ENCODE measurements at regions not wholly inside any gene's neighbourhood (a gene's known extent, or its start where the extent isn't known, plus 50 kb on each side); places are given as distances from the start of the nearest gene placed in this dataset.

- no peak for DNase-seq
Observed at GRCh38 chr16:79369796-79370195, 230.7 kb downstream of the MAF start.

DNA sequence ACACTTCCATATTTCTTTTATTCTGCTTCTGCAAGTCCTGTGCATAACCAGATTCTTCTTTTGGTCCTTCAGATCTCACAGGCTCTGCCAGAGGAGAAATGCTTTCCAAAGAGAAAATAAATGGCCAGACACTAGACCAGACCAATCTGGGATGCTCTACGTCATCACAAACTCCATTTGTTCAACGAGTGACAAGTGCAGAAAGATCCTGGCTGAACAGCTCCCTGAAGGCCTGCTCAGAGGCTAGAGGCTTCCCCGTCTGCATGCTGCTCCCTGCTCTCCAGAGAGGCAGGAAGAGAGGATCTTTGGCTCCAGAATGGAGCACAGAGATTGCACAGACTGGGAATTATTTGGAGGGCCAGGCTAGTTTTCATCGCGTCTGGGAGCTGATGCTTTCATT is 232.7 kb downstream of the MAF start:
- DNase-seq = no peak

- no peak for DNase-seq
Observed at GRCh38 chr16:79366635-79367034, 233.9 kb downstream of the MAF start.

DNA sequence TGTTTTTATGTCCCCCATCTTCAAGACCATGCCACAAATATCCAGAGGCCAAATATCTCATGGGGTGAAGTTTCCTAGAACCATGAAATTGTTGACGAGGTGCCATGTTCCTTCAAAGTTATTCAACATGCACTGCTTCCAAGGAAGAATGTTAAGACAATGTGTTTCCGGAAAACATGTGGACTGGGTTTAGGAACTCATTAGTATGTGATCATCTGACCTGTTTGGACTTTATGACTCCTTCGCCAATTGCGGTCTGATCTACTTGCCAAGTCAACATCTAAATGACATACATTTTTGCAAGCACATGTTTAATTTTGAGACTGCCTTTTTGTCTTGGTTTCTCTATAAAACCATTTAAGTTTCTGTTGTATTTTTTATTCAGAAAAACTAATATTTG is 234.8 kb downstream of the MAF start:
- no peak for DNase-seq

GRCh38 chr16:79363484-79363883 is 237.1 kb downstream of the MAF start:
- no peak for DNase-seq

DNA sequence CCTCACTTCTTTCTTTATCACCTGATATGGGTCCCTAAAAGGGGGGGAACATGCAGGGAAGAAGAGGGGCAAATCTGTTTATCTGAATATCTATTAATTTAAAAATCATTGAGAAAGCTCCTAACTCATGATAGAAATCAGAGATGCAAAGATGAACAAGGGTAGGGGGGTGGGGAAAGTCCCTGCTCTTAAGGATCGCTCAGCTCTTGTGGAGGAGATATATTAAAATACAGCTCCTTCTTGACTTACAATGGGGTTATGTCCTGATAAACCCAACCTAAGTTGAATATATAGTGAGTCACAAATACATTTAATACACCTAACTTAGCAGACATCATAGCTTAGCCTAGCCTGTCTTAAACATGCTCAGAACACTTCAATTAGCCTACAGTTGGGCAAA is 237.5 kb downstream of the MAF start:
- no peak for DNase-seq

GRCh38 chr16:79362300-79362970 is 238.1 kb downstream of the MAF start:
- no peak for DNase-seq

DNA sequence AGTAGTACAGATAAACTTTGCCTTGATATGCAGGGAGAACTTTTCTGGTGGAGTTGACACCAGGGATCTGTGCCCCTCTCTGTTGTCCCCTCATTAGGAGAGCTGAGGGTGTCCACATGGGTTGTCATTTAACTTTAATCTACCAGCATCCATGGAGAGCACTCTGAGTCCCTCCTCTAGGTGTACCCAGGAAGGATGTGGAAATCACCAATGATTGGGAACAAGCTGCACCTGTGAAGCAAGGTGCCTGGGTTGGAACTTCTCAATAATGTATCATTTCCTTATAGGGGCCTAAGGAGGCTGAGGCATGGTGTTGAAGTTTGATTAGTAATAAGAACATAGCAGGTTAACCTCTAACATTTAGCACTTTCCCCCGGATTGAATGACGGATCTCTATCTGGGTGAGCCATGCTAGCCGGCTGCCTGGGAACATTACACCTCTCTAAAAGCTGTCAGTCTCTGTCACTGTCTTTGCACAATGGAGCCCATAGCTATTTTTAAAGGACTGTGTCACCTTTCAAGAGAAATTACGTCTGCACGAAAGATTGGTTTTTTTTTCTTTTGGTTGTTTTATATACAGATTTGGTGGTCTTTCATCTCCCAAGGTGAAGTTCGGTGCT is 239.3 kb downstream of the MAF start:
- no peak for DNase-seq

DNA sequence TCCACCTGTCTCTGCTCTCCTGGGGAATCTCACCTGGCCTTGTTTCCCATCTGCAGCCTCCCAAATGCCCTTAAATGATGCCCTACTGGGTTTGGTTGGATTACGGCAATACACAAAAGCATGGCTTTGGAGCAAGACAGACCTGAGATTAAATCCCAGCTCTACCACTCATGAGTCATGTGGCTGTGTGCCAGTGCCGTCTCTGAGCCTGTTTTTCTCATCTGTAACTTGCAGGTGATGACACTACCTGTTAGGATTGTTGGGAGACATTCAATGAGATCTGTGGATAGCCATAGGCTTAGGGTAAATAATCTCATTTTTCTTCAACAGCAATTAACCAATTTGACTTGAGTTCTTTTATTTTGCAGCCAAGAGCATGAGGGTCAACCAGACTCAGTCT is 240.3 kb downstream of the MAF start:
- no peak for DNase-seq

DNA sequence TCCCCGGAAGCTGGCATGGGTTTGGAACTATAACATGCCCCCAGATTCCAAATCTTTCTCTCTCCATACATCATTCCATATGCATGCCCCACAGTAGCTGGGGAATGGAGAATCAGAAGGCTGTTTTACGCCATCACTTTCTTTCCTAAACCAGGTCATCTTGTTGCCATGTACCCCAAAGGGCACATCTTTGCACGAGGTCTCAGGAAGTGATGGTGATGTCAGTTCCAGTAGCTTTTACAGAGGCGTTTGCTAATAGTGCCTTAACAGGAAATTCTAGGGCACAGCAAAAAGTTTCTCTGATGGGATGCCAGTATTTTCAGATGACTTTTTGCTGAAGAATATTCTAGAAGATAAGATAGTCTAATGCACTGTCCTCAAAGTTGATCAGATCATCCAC is 241.5 kb downstream of the MAF start:
- DNase-seq = no peak

DNA sequence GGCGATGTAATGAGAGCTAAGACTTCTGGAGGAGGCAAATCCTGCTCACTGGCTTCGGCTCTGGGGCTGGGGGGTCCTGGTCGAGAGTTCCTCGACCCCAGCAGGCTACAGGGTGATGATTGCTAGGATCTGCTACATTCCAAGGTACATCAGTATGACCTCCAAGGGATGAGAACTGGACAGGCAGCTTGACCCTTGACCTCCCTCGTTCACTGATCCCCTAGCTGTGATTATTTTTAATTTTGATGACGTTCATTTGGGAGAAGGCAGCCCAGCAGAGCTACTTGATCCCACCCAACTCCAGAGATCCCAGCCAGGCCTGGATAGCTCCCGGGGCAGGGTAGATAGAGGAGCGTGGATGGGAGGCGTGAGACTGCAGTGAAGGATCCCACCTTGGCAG is 242.3 kb downstream of the MAF start:
- DNase-seq = no peak

GRCh38 chr16:79355600-79356358 is 244.8 kb downstream of the MAF start:
- DNase-seq = no peak

DNA sequence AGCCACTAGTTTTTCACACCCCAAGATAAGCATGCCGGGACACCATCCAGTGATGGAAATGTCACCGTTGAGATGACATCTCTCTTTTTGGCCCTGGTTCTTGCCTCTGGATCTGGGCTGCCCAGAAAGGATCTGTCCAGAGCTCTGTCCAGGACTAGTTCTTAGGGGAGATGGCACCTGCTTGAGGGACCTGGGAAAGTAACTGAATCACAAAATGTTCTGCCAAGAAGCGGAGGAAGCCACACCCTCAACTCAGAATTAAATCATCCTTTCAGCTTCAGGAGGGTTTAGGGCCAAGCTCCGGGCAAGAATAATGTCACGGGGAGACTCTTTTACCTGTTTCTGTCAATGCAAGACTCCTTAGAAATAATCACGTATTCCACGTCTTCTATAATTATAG is 248.6 kb downstream of the MAF start:
- DNase-seq = no peak

GRCh38 chr16:79349803-79350202 is 250.7 kb downstream of the MAF start:
- DNase-seq = no peak

DNA sequence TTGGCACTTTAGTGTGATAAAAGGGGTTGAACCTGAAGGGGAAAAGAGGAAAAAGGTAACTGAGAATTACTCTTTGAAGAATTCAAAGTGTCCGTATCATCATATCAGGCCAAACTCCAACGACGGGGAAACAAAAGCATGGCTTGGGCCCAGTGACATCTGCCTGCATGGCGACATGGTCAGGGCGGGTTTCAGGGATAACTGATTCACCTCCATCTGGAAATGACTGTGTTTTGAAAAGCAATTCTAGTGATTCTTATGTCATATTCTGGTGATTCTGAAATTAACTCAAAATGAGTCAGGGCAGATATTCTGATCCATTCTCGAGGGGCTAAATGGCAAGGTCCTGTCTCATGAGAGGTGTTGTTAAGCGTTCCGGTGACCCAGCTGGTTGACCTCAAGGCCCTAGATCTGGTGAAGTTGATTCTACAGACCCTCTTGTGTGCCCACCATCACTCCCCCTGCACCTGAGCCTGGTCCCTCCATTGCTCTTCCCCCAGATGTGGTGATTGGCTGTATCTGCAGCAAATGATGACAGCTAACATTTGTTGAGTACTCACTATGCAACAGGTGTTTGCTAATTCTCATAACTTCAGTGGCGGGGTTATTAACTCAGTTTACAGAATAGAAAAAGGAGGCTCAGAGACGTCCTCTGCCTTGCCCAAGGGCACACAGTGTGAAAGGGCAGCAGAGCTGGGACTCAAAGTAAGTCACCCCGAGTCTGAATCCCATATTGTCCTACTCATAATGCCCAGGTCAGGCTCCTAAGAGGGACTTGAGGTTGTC is 251.8 kb downstream of the MAF start:
- no peak for DNase-seq

DNA sequence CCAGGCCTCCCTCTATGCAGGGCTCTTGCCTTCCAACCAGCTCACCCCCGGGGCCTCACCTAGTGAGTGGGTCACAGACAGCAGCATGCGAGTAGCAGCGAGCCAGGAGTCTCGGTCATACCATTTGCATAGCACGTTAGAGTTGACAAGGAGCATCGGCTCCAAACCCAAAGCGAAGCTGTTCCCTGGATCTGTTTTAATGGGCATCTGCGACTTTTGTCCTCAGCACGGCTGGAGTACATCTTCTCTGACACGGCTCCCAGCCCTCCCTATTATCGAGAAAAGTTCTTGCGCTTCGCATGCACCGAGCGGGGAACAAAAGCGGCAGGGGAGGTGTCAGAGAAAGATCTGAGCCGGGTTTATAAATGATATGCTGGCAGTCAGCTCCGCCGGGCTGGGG is 253.3 kb downstream of the MAF start:
- DNase-seq = no peak

DNA sequence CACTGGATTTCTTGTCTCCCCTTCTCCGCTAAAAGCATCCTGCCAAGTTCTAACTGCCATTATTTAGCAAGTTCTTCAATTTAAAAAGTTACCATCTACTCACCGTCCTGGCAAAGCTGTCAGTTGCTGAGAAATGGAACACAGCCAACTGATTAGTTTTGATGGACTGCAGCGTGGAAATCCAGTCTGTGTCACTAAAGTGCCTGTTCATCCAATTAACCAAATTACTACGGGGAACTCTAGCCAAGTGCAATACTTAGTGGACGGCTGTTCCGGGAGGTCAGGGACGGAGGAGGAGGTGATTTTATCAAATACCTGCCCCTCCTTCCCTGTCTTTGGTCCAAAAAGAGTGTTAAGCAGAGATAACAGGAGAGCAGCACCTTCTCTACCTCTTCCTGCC is 260.7 kb downstream of the MAF start:
- no peak for DNase-seq

- DNase-seq = no peak
Observed at GRCh38 chr16:79337906-79338305, 262.6 kb downstream of the MAF start.

GRCh38 chr16:79336437-79337229 is 263.9 kb downstream of the MAF start:
- DNase-seq = no peak

- DNase-seq = peak; percentile 21 to 50 (median 31)
Observed at GRCh38 chr16:79334127-79334526, 266.4 kb downstream of the MAF start.

GRCh38 chr16:79331066-79331465 is 269.5 kb downstream of the MAF start:
- no peak for DNase-seq

- no peak for DNase-seq
Observed at GRCh38 chr16:79329967-79330366, 270.6 kb downstream of the MAF start.

DNA sequence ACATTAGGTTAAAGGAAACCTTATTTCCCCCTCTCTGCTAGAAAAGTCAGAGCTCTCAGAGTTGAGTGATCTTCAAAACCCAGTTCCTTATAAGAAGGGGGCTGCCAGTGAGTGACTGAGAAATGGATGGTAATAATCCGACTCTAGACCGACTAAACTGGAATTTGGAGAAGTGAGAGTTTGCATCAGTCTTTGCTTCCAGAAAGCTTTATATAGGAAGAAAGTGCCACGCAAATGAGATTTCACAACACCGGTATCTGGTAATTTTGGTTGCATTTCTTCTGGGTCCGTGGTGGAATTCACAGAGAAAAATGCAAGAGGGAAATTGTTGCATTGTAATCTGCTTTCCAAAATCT is 271.4 kb downstream of the MAF start:
- peak; percentile 74 to 96 (median 92) for DNase-seq
